ENCODE measurements at regions not wholly inside any gene's neighbourhood (a gene's known extent, or its start where the extent isn't known, plus 50 kb on each side); places are given as distances from the start of the nearest gene placed in this dataset.

GRCh38 chr10:31132681-31133244 lies 101.1 kb upstream of the ZNF438 start:
- TF ChIP-seq CTCF (IDR thresholded peaks at IDR 0.05), result no peak
- TF ChIP-seq POLR2A (IDR thresholded peaks at IDR 0.05), result no peak
